Trophoblast cell (in vitro differentiated cells and primary cell): ENCODE measurements at regions not wholly inside any gene's neighbourhood (a gene's known extent, or its start where the extent isn't known, plus 50 kb on each side); places are given as distances from the start of the nearest gene placed in this dataset.
A peak's percentile ranks its signal among the peaks of the same experiment; 100 is the strongest.

Source experiments
- DNase-seq, 2 donors: peaks; one replicate each; pipeline ENCODE4 v3.0.0-alpha.2; 2016
- H2AFZ ChIP-seq: 2 replicates; pipeline ENCODE4 v1.6.1; 2013; ENCODE audit warnings: low read length, moderate library complexity, mild to moderate bottlenecking; ENCODE audit not compliant: insufficient read depth, poor library complexity
- H2AK5ac ChIP-seq: 2 replicates; pipeline ENCODE4 v1.6.1; 2013; ENCODE audit warnings: mild to moderate bottlenecking, low read length
- H2BK120ac ChIP-seq: 2 replicates; pipeline ENCODE4 v1.6.1; 2013; ENCODE audit warnings: low read length, mild to moderate bottlenecking, moderate library complexity; ENCODE audit not compliant: insufficient read depth, poor library complexity
- H2BK12ac ChIP-seq: 2 replicates; pipeline ENCODE4 v1.6.1; 2013; ENCODE audit warnings: mild to moderate bottlenecking, low read length, moderate library complexity
- H2BK5ac ChIP-seq: 2 replicates; pipeline ENCODE4 v1.6.1; 2013; ENCODE audit warnings: low read length, low read depth, moderate library complexity, mild to moderate bottlenecking; ENCODE audit not compliant: poor library complexity
- H3K14ac ChIP-seq: 2 replicates; pipeline ENCODE4 v1.6.1; 2013; ENCODE audit warnings: mild to moderate bottlenecking, low read length
- H3K18ac ChIP-seq: 2 replicates; pipeline ENCODE4 v1.6.1; 2013; ENCODE audit warnings: mild to moderate bottlenecking, low read length
- H3K23ac ChIP-seq: 2 replicates; pipeline ENCODE4 v1.6.1; 2013; ENCODE audit warnings: low read length
- H3K27ac ChIP-seq: 2 replicates; pipeline ENCODE4 v1.5.1; 2013; ENCODE audit warnings: low read depth, mild to moderate bottlenecking, inconsistent platforms, low read length, moderate library complexity
- H3K27me3 ChIP-seq: 2 replicates; pipeline ENCODE4 v1.6.1; 2013; ENCODE audit warnings: inconsistent platforms, mild to moderate bottlenecking, low read length, moderate library complexity; ENCODE audit not compliant: insufficient read depth
- H3K36me3 ChIP-seq, 2 experiments: 1 replicate in 1 of 2; 2 replicates in 1 of 2; pipeline ENCODE4 v1.6.1; 2013; ENCODE audit warnings: low read length in 2 of 2, mild to moderate bottlenecking in 2 of 2, moderate library complexity in 1 of 2; ENCODE audit not compliant: insufficient read depth in 2 of 2, control insufficient read depth in 1 of 2
- H3K4ac ChIP-seq: 2 replicates; pipeline ENCODE4 v1.6.1; 2013; ENCODE audit warnings: low read depth, mild to moderate bottlenecking, low read length, moderate library complexity
- H3K4me1 ChIP-seq, 2 experiments: 1 replicate in 1 of 2; 2 replicates in 1 of 2; pipeline ENCODE4 v1.6.1; 2013; ENCODE audit warnings: low read length in 2 of 2, mild to moderate bottlenecking in 2 of 2, moderate library complexity in 1 of 2; ENCODE audit not compliant: insufficient read depth in 2 of 2, control insufficient read depth in 1 of 2
- H3K4me2 ChIP-seq: 2 replicates; pipeline ENCODE4 v1.6.1; 2013; ENCODE audit warnings: inconsistent platforms, mild to moderate bottlenecking, low read length, moderate library complexity
- H3K4me3 ChIP-seq: 2 replicates; pipeline ENCODE4 v1.5.1; 2013; ENCODE audit warnings: mild to moderate bottlenecking, low read depth, low read length, inconsistent platforms
- H3K79me1 ChIP-seq: one replicate; pipeline ENCODE4 v1.6.1; 2013; ENCODE audit warnings: low read length
- H3K79me2 ChIP-seq: 2 replicates; pipeline ENCODE4 v1.6.1; 2013; ENCODE audit warnings: low read length, mild to moderate bottlenecking; ENCODE audit not compliant: control insufficient read depth, insufficient read depth, poor library complexity
- H3K9ac ChIP-seq: 2 replicates; pipeline ENCODE4 v1.6.1; 2013; ENCODE audit warnings: mild to moderate bottlenecking, low read length
- H3K9me3 ChIP-seq: 2 replicates; pipeline ENCODE4 v1.6.1; 2013; ENCODE audit warnings: low read depth, mild to moderate bottlenecking, control low read depth, inconsistent platforms, low read length; ENCODE audit not compliant: insufficient read depth
- H4K12ac ChIP-seq: 2 replicates; pipeline ENCODE4 v1.6.1; 2013; ENCODE audit warnings: low read depth, mild to moderate bottlenecking, low read length, moderate library complexity
- H4K8ac ChIP-seq: 2 replicates; pipeline ENCODE4 v1.6.1; 2013; ENCODE audit warnings: low read depth, mild to moderate bottlenecking, low read length, moderate library complexity
- H4K91ac ChIP-seq: one replicate; pipeline ENCODE4 v1.6.1; 2013; ENCODE audit warnings: low read depth, mild to moderate bottlenecking, low read length, moderate library complexity
- WGBS: extraction: QIAGEN DNeasy Blood & Tissue Kit; methylation state at CpG from one replicate; pipeline ENCODE4 v1.1.7; 2013; ENCODE audit warnings: missing lambda C conversion rate; ENCODE audit not compliant: insufficient read length, insufficient coverage; ENCODE audit errors: extremely low coverage; 5-methylcytosine and 5-hydroxymethylcytosine counted together

- Histone ChIP-seq H3K23ac (no peak overlapping the region), H4K91ac (no peak overlapping the region), H3K14ac (no peak overlapping the region), H3K79me1 (peaks cover 3% of the 10 kb centered on the region), H3K4me2 (no peak overlapping the region), H2BK12ac (no peak overlapping the region), H4K8ac (no peak overlapping the region), H2BK5ac (no peak overlapping the region), H3K18ac (no peak overlapping the region), H3K4me1 (no peaks in the 10 kb centered on the region), H3K4ac (no peak overlapping the region), H3K9ac (no peak overlapping the region), H3K4me3 (no peak overlapping the region), H2AK5ac (no peak overlapping the region), H4K12ac (no peak overlapping the region), H3K9me3 (no peaks in the 10 kb centered on the region), H2BK120ac (no peak overlapping the region), H3K79me2 (no peaks in the 10 kb centered on the region), H3K27me3 (no peaks in the 10 kb centered on the region), H3K36me3 (no peaks in the 10 kb centered on the region), H2AFZ (no peak overlapping the region), H3K27ac (no peak overlapping the region)
- no peak for DNase-seq
These were observed 517.9 kb upstream of the MARCKS start for GRCh38 chr6:113339209-113339608.

- Histone ChIP-seq H3K4me3 (no peak overlapping the region), H3K4me1 (peaks cover 0 to 3% of the 10 kb centered on the region in 2 experiments), H3K4me2 (no peak overlapping the region), H3K79me2 (no peaks in the 10 kb centered on the region), H2BK5ac (no peak overlapping the region), H3K27ac (no peak overlapping the region), H2AK5ac (no peak overlapping the region), H3K23ac (no peak overlapping the region), H3K79me1 (peaks cover 3% of the 10 kb centered on the region), H3K9me3 (no peaks in the 10 kb centered on the region), H4K91ac (no peak overlapping the region), H4K8ac (no peak overlapping the region), H3K9ac (no peak overlapping the region), H3K27me3 (no peaks in the 10 kb centered on the region), H3K18ac (no peak overlapping the region), H3K4ac (no peak overlapping the region), H2AFZ (no peak overlapping the region), H2BK12ac (peak overlapping the region; percentile 94), H2BK120ac (no peak overlapping the region), H3K14ac (peak overlapping the region; percentile 30), H4K12ac (no peak overlapping the region), H3K36me3 (no peaks in the 10 kb centered on the region)
- DNase-seq, result no peak
- WGBS, result no CpG with 5 or more reads among the region's 4 CpGs
These were observed 516.8 kb upstream of the MARCKS start for GRCh38 chr6:113340371-113340770.

- Histone ChIP-seq H2AFZ (no peak overlapping the region), H3K4ac (no peak overlapping the region), H3K27me3 (no peaks in the 10 kb centered on the region), H3K4me2 (no peak overlapping the region), H3K4me1 (peaks cover 2 to 4% of the 10 kb centered on the region in 2 experiments), H3K27ac (no peak overlapping the region), H2BK5ac (no peak overlapping the region), H4K91ac (no peak overlapping the region), H3K36me3 (no peaks in the 10 kb centered on the region), H2BK120ac (no peak overlapping the region), H3K9ac (no peak overlapping the region), H3K9me3 (no peaks in the 10 kb centered on the region), H3K18ac (no peak overlapping the region), H3K4me3 (no peak overlapping the region), H2BK12ac (no peak overlapping the region), H3K79me1 (peaks cover 3% of the 10 kb centered on the region), H3K79me2 (no peaks in the 10 kb centered on the region), H3K23ac (no peak overlapping the region), H3K14ac (no peak overlapping the region), H4K8ac (no peak overlapping the region), H4K12ac (no peak overlapping the region), H2AK5ac (no peak overlapping the region)
- WGBS, result no CpG with 5 or more reads among the region's 1 CpG
- peak; percentile 68 to 78 for DNase-seq
These were observed 513.2 kb upstream of the MARCKS start for GRCh38 chr6:113343940-113344339.

GRCh38 chr6:113344969-113345368 is 512.2 kb upstream of the MARCKS start:
- Histone ChIP-seq H3K27ac (no peak overlapping the region), H3K27me3 (no peaks in the 10 kb centered on the region), H3K14ac (no peak overlapping the region), H2BK12ac (no peak overlapping the region), H3K23ac (no peak overlapping the region), H3K18ac (no peak overlapping the region), H4K8ac (no peak overlapping the region), H3K9me3 (no peaks in the 10 kb centered on the region), H3K79me1 (peaks cover 3% of the 10 kb centered on the region), H3K36me3 (no peaks in the 10 kb centered on the region), H4K12ac (no peak overlapping the region), H3K79me2 (no peaks in the 10 kb centered on the region), H4K91ac (no peak overlapping the region), H3K4me2 (no peak overlapping the region), H3K4me1 (peaks cover 2 to 4% of the 10 kb centered on the region in 2 experiments), H3K9ac (no peak overlapping the region), H3K4me3 (no peak overlapping the region), H2AK5ac (no peak overlapping the region), H2BK120ac (no peak overlapping the region), H2AFZ (no peak overlapping the region), H3K4ac (no peak overlapping the region), H2BK5ac (no peak overlapping the region)
- no CpG with 5 or more reads among the region's 2 CpGs for WGBS
- peak in 1 of 2 donors; percentile 81 for DNase-seq
